Bronchial epithelial cell (primary cell): ENCODE measurements at regions not wholly inside any gene's neighbourhood (a gene's known extent, or its start where the extent isn't known, plus 50 kb on each side); places are given as distances from the start of the nearest gene placed in this dataset.
"Not testable (repeated sequence)": the region's sequence is repeated elsewhere in the genome, so short reads cannot be mapped to it uniquely, and the experiment has no call there.

Experiments
- DNase-seq: peaks from one replicate; pipeline ENCODE4 v3.0.0-alpha.2; 2010; ENCODE audit warnings: low read depth
- FAIRE-seq: peaks from 2 replicates; lab custom pipeline; 2011; peaks lifted over from hg19 to GRCh38; lab: Jason Lieb, UNC
- H3K27me3 ChIP-seq: 2 replicates; pipeline ENCODE4 v1.5.1; 2011; ENCODE audit warnings: low read length; ENCODE audit not compliant: control insufficient read depth, insufficient read depth
- H3K36me3 ChIP-seq: 2 replicates; pipeline ENCODE4 v1.5.1; 2011; ENCODE audit warnings: low read length; ENCODE audit not compliant: control insufficient read depth, insufficient read depth
- H3K4me3 ChIP-seq: 2 replicates; pipeline ENCODE4 v1.5.1; 2011; ENCODE audit warnings: mild to moderate bottlenecking, low read depth, low read length, control low read depth
- TF ChIP-seq, protein P1 (sequence below): IDR thresholded peaks from 2 replicates; pipeline ENCODE4 v1.5.1; 2011; ENCODE audit warnings: mild to moderate bottlenecking, moderate library complexity, low read length, control low read depth, inconsistent platforms; ENCODE audit not compliant: insufficient read depth, severe bottlenecking

GRCh38 chr1:244151537-244151936, 100.5 kb downstream of the ZBTB18 start:
- TF ChIP-seq, protein P1, sequence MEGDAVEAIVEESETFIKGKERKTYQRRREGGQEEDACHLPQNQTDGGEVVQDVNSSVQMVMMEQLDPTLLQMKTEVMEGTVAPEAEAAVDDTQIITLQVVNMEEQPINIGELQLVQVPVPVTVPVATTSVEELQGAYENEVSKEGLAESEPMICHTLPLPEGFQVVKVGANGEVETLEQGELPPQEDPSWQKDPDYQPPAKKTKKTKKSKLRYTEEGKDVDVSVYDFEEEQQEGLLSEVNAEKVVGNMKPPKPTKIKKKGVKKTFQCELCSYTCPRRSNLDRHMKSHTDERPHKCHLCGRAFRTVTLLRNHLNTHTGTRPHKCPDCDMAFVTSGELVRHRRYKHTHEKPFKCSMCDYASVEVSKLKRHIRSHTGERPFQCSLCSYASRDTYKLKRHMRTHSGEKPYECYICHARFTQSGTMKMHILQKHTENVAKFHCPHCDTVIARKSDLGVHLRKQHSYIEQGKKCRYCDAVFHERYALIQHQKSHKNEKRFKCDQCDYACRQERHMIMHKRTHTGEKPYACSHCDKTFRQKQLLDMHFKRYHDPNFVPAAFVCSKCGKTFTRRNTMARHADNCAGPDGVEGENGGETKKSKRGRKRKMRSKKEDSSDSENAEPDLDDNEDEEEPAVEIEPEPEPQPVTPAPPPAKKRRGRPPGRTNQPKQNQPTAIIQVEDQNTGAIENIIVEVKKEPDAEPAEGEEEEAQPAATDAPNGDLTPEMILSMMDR: no peak
- no peak overlapping the region for H3K4me3 ChIP-seq
- no peaks in the 10 kb centered on the region for H3K36me3 ChIP-seq
- FAIRE-seq: no peak
- DNase-seq: no peak
- no peaks in the 10 kb centered on the region for H3K27me3 ChIP-seq

GRCh38 chr1:244154508-244154871, 103.4 kb downstream of the ZBTB18 start:
- H3K4me3 ChIP-seq: no peak overlapping the region
- TF ChIP-seq, protein P1: no peak
- no peaks in the 10 kb centered on the region for H3K36me3 ChIP-seq
- DNase-seq (no peak), FAIRE-seq (no peak)
- H3K27me3 ChIP-seq: no peaks in the 10 kb centered on the region

- TF ChIP-seq, protein P1: no peak
- Histone ChIP-seq H3K4me3 (no peak overlapping the region), H3K27me3 (no peaks in the 10 kb centered on the region), H3K36me3 (no peaks in the 10 kb centered on the region)
- no peak for DNase-seq
- FAIRE-seq: no peak
These were observed 103.9 kb downstream of the ZBTB18 start for GRCh38 chr1:244154872-244155531.

DNA sequence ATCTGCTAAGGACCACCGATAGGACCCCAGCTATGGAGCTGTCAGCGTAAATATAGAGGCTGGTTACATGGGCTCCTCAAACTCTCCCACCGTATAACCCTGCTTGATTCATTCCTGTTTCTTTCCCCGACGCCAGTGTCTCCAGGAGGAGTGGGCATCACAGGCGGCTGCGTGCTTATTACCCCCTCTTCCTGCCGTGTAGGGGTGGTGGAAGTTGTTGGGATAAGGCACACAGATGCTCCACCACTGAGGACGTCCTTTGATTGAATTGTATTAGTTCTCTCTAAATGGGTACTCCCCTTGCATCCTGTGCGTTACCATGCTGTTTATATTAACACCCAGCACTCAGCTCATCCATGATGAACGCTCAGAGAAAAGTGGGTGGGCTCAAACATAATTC, 104.6 kb downstream of the ZBTB18 start:
- no peaks in the 10 kb centered on the region for H3K27me3 ChIP-seq
- FAIRE-seq: no peak
- no peak for DNase-seq
- TF ChIP-seq, protein P1: no peak
- H3K36me3 ChIP-seq: no peaks in the 10 kb centered on the region
- no peak overlapping the region for H3K4me3 ChIP-seq

GRCh38 chr1:244156617-244157016, 105.5 kb downstream of the ZBTB18 start:
- not testable (repeated sequence) for FAIRE-seq, H3K36me3 ChIP-seq, H3K27me3 ChIP-seq, DNase-seq, H3K4me3 ChIP-seq

DNA sequence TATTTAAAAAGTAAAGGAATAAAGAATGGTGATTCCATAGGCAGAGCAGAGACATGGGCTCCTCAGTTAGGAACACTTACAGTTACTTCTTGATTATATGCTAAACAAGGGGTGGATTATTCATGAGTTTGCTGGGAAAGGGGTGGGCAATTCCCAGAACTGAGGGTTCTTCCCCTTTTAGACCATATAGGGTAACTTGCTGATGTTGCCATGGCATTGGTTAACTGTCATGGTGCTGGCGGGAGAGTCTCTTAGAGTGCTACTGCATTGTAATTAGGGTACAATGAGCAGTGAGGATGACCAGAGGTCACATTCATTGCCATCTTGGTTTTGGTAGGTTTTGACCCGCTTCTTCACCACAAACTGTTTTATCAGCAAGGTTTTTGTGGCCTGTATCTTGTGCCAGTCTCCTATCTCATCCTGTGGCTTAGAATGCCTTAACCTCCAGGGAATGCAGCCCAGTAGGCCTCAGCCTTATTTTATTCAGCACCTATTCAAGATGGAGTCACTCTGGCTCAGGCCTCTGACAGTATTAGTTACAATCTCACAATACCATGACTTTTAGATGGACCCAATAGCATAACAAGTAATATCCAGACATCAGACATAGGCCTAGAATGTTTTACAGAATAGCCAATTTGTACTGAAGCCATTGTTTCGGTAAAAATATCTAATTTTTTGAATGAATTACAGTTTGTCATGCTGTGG, 106.8 kb downstream of the ZBTB18 start:
- FAIRE-seq: no peak

More for the DNA sequence above, 106.8 kb downstream of the ZBTB18 start:
- no peaks in the 10 kb centered on the region for H3K27me3 ChIP-seq
- DNase-seq: no peak
- H3K4me3 ChIP-seq: no peak overlapping the region
- H3K36me3 ChIP-seq: no peaks in the 10 kb centered on the region
- TF ChIP-seq, protein P1: no peak
